Thoracic aorta (tissue), 2 donors: ENCODE measurements at regions not wholly inside any gene's neighbourhood (a gene's known extent, or its start where the extent isn't known, plus 50 kb on each side); places are given as distances from the start of the nearest gene placed in this dataset.

Source experiments
- ATAC-seq: fragments of 150-250 bp; one replicate; pipeline ENCODE4 v1.8.0; 2017; ENCODE audit warnings: low read depth; ENCODE audit not compliant: insufficient number of reproducible peaks, low FRiP score
- DNase-seq: peaks from one replicate; pipeline ENCODE4 v3.0.0-alpha.2; 2020; ENCODE audit warnings: low spot score
- H3K27ac ChIP-seq, 2 donors: fragments of 200-600 bp; sonication (generic); 1 replicate in 1 of 2; 2 replicates in 1 of 2; pipeline ENCODE4 v1.5.1; 2016; ENCODE audit warnings: mild to moderate bottlenecking in 2 of 2, moderate library complexity in 2 of 2
- H3K27me3 ChIP-seq: fragments of 200-600 bp; sonication (generic); replicated peaks from 2 replicates; pipeline ENCODE4 v1.6.0; 2016; ENCODE audit warnings: mild to moderate bottlenecking; ENCODE audit not compliant: insufficient read depth
- H3K36me3 ChIP-seq: fragments of 200-600 bp; sonication (generic); one replicate; pipeline ENCODE4 v1.5.1; 2016
- H3K4me1 ChIP-seq, 2 donors: fragments of 200-600 bp; sonication (generic); 1 replicate in 1 of 2; 2 replicates in 1 of 2; pipeline versions ENCODE4 v1.5.1 to v1.6.0; 2016; ENCODE audit warnings: low read depth in 2 of 2, mild to moderate bottlenecking in 1 of 2; ENCODE audit not compliant: control insufficient read depth in 1 of 2
- H3K4me3 ChIP-seq: fragments of 200-600 bp; sonication (generic); 2 replicates; pipeline ENCODE4 v1.5.1; 2016; ENCODE audit warnings: mild to moderate bottlenecking
- H3K9me3 ChIP-seq: fragments of 200-600 bp; sonication (generic); 2 replicates; pipeline ENCODE4 v1.5.1; 2016
- CTCF ChIP-seq: fragments of 200-600 bp; sonication (generic); IDR thresholded peaks from one replicate; pipeline ENCODE4 v1.5.1; 2019; ENCODE audit warnings: antibody characterized with exemption

- DNase-seq (no peak), ATAC-seq (no peak)
- peaks cover 16 to 40% of the 10 kb centered on the region in 2 donors for H3K4me1 ChIP-seq
- no peak for TF ChIP-seq CTCF
- no peaks in the 10 kb centered on the region for H3K27me3 ChIP-seq
- no peak overlapping the region for H3K4me3 ChIP-seq
- H3K36me3 ChIP-seq: no peaks in the 10 kb centered on the region
- no peak overlapping the region for H3K27ac ChIP-seq
- H3K9me3 ChIP-seq: no peaks in the 10 kb centered on the region
These were observed 65.3 kb downstream of the ACTBL2 start for GRCh38 chr5:57417320-57417719.

GRCh38 chr5:57416278-57416994 is 66.2 kb downstream of the ACTBL2 start:
- Histone ChIP-seq H3K4me3 (no peak overlapping the region), H3K27me3 (no peaks in the 10 kb centered on the region), H3K9me3 (no peaks in the 10 kb centered on the region), H3K27ac (no peak overlapping the region), H3K36me3 (no peaks in the 10 kb centered on the region), H3K4me1 (peaks cover 25 to 49% of the 10 kb centered on the region in 2 donors)
- DNase-seq (no peak), ATAC-seq (no peak)
- no peak for TF ChIP-seq CTCF

GRCh38 chr5:57414857-57415256 is 67.8 kb downstream of the ACTBL2 start:
- Histone ChIP-seq H3K4me3 (no peak overlapping the region), H3K4me1 (peaks cover 40 to 64% of the 10 kb centered on the region in 2 donors), H3K27ac (peak overlapping the region in 1 of 2 donors; percentile 68), H3K9me3 (no peaks in the 10 kb centered on the region), H3K36me3 (no peaks in the 10 kb centered on the region), H3K27me3 (no peaks in the 10 kb centered on the region)
- no peak for ATAC-seq
- no peak for DNase-seq
- TF ChIP-seq CTCF: no peak

GRCh38 chr5:57414191-57414590 is 68.4 kb downstream of the ACTBL2 start:
- peaks cover 44 to 71% of the 10 kb centered on the region in 2 donors for H3K4me1 ChIP-seq
- ATAC-seq: no peak
- no peaks in the 10 kb centered on the region for H3K9me3 ChIP-seq
- no peaks in the 10 kb centered on the region for H3K36me3 ChIP-seq
- H3K27me3 ChIP-seq: no peaks in the 10 kb centered on the region
- no peak for DNase-seq
- H3K27ac ChIP-seq: peak overlapping the region in 1 of 2 donors; percentile 68
- no peak overlapping the region for H3K4me3 ChIP-seq
- no peak for TF ChIP-seq CTCF

GRCh38 chr5:57413145-57413544 is 69.5 kb downstream of the ACTBL2 start:
- ATAC-seq: no peak

More at GRCh38 chr5:57413145-57413544, 69.5 kb downstream of the ACTBL2 start:
- H3K4me3 ChIP-seq: no peak overlapping the region
- DNase-seq: no peak
- no peaks in the 10 kb centered on the region for H3K36me3 ChIP-seq
- H3K4me1 ChIP-seq: peaks cover 50 to 79% of the 10 kb centered on the region in 2 donors
- H3K9me3 ChIP-seq: no peaks in the 10 kb centered on the region
- no peak for TF ChIP-seq CTCF
- H3K27ac ChIP-seq: peak overlapping the region in 1 of 2 donors; percentile 68
- no peaks in the 10 kb centered on the region for H3K27me3 ChIP-seq
